ENCODE measurements at regions not wholly inside any gene's neighbourhood (a gene's known extent, or its start where the extent isn't known, plus 50 kb on each side); places are given as distances from the start of the nearest gene placed in this dataset.

DNA sequence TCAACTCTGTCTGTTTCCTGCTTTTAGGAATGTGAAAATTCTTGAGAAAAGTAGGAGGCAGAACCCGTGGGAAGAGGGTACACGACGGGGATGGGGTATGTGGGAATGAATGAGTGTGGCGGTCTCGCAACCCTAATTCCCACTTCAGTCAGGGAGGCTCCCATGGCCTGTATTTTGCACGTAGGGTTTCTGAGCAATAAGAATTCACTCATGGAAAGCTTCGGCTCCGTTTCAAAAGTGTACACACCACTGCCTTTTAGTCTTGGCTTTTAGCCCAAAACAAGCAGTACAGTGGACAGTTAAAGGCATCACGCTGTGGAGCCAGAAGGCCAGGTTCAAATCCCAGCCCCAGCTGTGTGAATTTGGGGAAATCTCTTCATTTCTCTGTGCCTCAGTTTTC lies 116.7 kb downstream of the MN1 start:
- no peak for TF ChIP-seq CTCF (IDR thresholded peaks at IDR 0.05; ENCODE audit: insufficient read depth, missing control alignments)
- DNase-seq (ENCODE audit: insufficient read length, low spot score) (no peak), FAIRE-seq (no peak)

GRCh38 chr22:27685515-27685914 lies 116.0 kb downstream of the MN1 start:
- TF ChIP-seq CTCF (IDR thresholded peaks at IDR 0.05; ENCODE audit: insufficient read depth, missing control alignments) = no peak
- FAIRE-seq (no peak), DNase-seq (ENCODE audit: insufficient read length, low spot score) (no peak)

GRCh38 chr22:27685970-27686369 lies 115.6 kb downstream of the MN1 start:
- no peak for FAIRE-seq
- no peak for TF ChIP-seq CTCF (IDR thresholded peaks at IDR 0.05; ENCODE audit: insufficient read depth, missing control alignments)
- DNase-seq (ENCODE audit: insufficient read length, low spot score) = no peak

DNA sequence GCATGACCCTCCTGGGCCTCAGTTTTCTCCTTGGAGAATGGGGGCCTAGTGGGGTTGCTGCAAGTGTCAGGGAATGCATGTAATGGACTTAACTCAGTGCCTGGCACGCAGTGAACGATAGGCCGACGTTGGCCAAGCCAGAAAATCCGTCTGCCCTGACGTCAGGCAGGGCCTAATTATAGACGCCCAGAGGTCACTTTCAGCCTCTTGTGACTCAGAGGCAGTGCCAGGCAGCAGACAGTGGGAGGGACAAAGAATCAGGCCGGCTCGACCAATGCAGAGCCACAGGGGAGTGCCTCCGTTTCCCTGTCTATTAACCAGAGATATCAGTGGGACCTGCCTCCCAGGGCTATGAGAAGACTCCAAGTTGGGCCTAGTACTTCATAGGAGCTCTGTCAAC lies 115.0 kb downstream of the MN1 start:
- FAIRE-seq (no peak), DNase-seq (ENCODE audit: insufficient read length, low spot score) (no peak)
- no peak for TF ChIP-seq CTCF (IDR thresholded peaks at IDR 0.05; ENCODE audit: insufficient read depth, missing control alignments)

GRCh38 chr22:27687984-27688545 lies 113.5 kb downstream of the MN1 start:
- DNase-seq (ENCODE audit: insufficient read length, low spot score) (no peak), FAIRE-seq (no peak)
- no peak for TF ChIP-seq CTCF (IDR thresholded peaks at IDR 0.05; ENCODE audit: insufficient read depth, missing control alignments)

- no peak for TF ChIP-seq CTCF (IDR thresholded peaks at IDR 0.05; ENCODE audit: insufficient read depth, missing control alignments)
- DNase-seq (ENCODE audit: insufficient read length, low spot score) (no peak), FAIRE-seq (no peak)
Observed at GRCh38 chr22:27689664-27690063, 111.9 kb downstream of the MN1 start.

DNA sequence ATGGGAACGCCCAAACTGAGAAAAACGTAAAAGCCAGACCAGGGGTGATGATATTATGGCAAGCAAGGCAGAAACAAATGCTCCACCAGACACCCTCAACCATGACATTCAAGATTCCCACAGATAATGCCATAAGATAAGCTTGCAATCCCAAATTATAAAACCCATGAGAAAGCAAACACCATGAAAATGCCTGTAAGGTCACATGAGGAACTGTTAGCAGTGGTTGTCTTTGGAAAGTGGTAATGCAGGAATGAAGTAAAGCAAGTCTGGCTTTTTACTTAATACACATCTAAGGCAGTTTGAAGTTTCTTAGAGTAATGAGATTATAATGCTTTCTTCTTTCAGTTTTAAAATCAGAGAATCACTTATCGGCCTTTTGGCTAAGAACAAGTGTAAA lies 111.0 kb downstream of the MN1 start:
- DNase-seq (ENCODE audit: insufficient read length, low spot score) (no peak), FAIRE-seq (no peak)
- TF ChIP-seq CTCF (IDR thresholded peaks at IDR 0.05; ENCODE audit: insufficient read depth, missing control alignments) = no peak

Data from D721Med (cell line).